Retinal pigment epithelial cell (primary cell): ENCODE measurements at regions not wholly inside any gene's neighbourhood (a gene's known extent, or its start where the extent isn't known, plus 50 kb on each side); places are given as distances from the start of the nearest gene placed in this dataset.

Source experiments
- DNase-seq: peaks from one replicate; pipeline ENCODE4 v3.0.0-alpha.2; 2010; ENCODE audit warnings: low read depth
- H3K4me3 ChIP-seq: 2 replicates; pipeline ENCODE4 v1.5.1; 2011; ENCODE audit warnings: mild to moderate bottlenecking, low read length, control low read depth, moderate library complexity
- TF ChIP-seq, protein P1 (sequence below): conservative IDR thresholded peaks from 2 replicates; pipeline ENCODE4 v1.5.1; 2011; ENCODE audit warnings: low read depth, low read length, control low read depth, inconsistent platforms

DNA sequence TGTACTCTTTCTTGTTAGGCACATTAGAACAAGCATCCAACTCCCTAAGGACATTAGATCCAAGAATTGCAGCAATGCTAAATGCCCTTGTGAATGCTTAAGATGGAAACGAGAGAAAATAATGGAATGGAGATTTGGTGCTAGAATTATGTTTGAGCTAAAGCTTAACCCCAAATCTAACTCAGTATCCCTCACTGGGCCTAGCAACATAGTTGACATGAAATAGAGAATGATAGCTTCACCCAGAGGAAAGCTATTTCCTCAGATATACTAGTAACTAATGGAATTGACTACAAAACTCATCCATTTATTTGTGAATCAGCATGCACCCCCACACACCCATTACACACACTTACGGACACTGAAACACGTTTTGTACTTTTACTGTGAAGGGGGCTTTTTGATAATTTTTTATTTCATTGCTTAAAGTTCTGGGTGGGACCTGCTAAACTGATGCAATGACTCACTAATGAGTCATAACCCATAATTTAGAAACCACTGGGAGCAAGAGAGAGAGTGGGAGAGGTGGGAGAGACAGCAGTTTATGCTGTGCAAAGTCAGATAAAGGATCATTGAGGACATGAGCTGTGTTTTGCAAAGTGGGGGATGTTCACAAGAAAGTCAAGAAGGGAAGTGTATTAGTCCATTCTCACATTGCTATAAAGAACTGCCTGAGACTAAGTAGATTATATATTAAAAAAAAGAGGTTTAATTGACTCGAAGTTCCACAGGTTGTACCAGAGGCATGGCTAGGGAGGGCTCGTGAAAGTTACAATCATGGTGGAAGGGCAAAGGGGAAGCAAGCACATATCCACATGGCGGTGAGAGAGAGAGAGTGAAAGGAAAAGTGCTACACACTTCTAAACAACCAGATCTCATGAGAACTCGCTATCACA, 382.7 kb downstream of the SFMBT2 start:
- peak; percentile 10 for DNase-seq
- no peak overlapping the region for H3K4me3 ChIP-seq
- TF ChIP-seq, protein P1, sequence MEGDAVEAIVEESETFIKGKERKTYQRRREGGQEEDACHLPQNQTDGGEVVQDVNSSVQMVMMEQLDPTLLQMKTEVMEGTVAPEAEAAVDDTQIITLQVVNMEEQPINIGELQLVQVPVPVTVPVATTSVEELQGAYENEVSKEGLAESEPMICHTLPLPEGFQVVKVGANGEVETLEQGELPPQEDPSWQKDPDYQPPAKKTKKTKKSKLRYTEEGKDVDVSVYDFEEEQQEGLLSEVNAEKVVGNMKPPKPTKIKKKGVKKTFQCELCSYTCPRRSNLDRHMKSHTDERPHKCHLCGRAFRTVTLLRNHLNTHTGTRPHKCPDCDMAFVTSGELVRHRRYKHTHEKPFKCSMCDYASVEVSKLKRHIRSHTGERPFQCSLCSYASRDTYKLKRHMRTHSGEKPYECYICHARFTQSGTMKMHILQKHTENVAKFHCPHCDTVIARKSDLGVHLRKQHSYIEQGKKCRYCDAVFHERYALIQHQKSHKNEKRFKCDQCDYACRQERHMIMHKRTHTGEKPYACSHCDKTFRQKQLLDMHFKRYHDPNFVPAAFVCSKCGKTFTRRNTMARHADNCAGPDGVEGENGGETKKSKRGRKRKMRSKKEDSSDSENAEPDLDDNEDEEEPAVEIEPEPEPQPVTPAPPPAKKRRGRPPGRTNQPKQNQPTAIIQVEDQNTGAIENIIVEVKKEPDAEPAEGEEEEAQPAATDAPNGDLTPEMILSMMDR = no peak

DNA sequence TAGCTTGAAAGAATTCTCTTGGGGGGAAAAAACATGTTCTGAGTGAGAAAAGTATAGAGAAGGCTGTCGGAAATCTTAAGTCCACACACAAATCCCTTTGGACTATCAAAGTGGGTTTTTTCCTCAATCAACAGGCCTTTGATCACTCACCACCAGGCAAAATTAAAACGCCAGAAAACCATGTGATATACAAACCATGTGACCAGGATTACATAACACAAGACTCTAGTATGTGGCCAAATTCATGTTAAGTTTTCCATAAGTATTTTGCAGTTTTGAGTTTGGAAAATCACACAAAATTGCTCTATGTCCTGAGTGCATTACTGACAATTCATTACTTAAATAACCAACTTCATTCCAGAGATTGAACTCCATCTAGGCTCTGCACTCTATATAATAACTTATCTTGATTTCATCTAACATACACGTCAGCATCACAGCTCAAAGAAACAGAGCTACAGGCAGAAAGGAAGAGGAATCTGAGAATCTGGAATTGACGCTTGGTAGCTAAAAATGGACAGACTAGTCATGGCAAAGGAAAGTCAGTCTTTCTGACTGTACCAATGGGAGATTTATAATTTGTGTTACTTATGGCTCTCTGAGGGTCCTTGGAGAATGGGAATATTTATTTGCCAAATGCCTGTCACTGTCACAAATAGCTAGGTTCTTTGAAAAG, 383.5 kb downstream of the SFMBT2 start:
- TF ChIP-seq, protein P1 = no peak
- DNase-seq = no peak
- H3K4me3 ChIP-seq = no peak overlapping the region

DNA sequence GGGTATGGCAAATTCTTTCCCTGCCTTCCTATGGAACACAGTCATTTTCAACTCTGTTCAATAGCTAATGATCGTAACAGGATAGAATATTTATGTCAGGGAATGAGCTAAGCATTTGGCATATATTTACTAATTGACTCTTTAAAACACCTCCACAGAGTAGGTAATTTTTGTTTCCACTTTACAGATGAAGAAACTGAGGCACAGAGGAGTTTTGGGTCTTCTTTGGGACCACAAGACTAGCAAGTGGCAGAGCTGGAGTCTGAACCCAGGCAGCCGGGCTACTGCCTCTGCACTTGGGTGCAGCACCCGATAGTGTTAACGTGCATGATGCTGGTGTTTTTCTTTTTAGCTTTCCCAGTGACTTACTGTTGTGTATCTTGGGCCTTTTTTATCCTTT, 384.0 kb downstream of the SFMBT2 start:
- TF ChIP-seq, protein P1 = no peak
- no peak overlapping the region for H3K4me3 ChIP-seq
- no peak for DNase-seq

DNA sequence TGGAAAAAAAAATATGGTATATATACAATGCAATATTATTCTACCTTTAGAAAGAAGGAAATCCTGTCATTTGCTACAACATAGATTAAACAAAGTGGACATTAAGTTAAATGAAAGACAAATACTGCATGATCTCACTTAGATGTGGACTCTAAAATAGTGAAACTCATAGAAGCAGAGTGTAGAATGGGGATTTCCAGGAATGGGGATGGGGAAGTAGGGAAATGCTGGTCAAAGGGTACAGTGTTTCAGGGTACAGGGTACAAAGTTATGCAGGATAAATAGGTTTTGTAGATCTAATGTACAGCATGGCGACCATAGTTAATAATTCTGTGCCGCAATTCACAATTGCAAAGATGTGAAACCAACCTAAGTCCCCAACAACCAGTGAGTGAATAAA, 385.5 kb downstream of the SFMBT2 start:
- DNase-seq = no peak
- H3K4me3 ChIP-seq = no peak overlapping the region
- TF ChIP-seq, protein P1 = no peak

DNA sequence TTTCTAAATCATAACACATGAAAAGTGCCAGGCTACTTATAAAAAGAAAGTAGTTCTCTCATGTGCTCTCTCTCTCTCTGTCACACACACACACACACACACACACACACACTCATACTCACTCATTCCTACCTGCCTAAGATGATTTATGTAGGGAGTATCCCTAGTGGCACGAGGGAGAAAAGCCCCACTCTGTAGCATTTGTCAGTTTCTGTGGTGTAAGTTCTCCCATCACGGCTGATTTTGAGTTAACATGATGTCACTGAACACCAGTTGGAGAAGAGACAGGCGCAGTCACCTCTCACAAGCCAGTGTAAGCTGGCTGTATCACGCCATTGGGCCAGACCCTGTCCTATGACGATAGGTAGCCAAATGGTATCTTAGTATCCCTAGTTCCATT, 395.4 kb downstream of the SFMBT2 start:
- no peak for DNase-seq
- TF ChIP-seq, protein P1 = no peak

DNA sequence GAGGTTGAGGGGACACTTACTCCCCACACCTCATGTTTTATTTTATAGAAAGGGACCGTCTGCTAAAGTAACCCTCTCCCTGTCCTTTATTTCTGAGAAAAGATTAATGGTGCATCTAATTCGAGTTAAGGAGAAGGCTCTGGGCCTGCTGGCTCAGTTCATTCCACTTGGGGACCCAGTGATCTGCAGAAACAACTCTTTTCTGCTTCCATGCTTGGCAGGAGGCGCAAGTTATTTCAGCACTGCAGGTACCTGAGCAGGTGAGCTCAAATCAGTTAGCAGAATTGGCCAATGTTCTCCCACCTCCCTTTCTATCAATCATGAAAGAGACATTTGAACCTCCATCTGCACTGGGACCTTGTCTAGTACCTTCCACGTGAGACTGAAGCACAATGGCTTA, 396.1 kb downstream of the SFMBT2 start:
- TF ChIP-seq, protein P1 = no peak
- no peak for DNase-seq
- H3K4me3 ChIP-seq = no peak overlapping the region

More for the DNA sequence above, 395.4 kb downstream of the SFMBT2 start:
- no peak overlapping the region for H3K4me3 ChIP-seq

DNA sequence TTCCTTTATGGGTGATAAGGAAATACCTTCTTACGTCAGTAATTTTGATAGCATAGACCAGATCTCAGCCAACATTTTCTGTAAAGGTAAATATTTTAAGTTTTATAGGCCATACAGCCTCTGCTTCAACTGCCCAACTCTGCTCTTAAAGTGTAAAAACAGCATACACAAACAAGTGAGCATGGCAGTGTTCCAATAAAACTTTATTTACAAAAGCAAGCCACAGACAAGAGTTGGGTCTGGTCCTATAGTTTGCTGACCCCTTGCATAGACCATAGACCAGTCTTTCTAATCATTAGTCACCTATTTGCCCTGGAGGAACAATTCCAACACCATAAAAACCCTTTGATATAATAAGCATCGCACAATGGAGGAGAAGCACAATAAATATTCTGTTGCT, 398.8 kb downstream of the SFMBT2 start:
- DNase-seq = no peak
- no peak overlapping the region for H3K4me3 ChIP-seq
- TF ChIP-seq, protein P1 = no peak
